HL-60 (cell line): ENCODE measurements at regions not wholly inside any gene's neighbourhood (a gene's known extent, or its start where the extent isn't known, plus 50 kb on each side); places are given as distances from the start of the nearest gene placed in this dataset.

ENCODE experiments used
- DNase-seq, 2 experiments: peaks; one replicate each; pipeline ENCODE4 v3.0.0-alpha.2; 2010 to 2020; ENCODE audit warnings: low read depth in 1 of 2, low spot score in 1 of 2
- H3K27ac ChIP-seq: fragments of 250-450 bp; sonication (Bioruptor Pico); replicated peaks from 2 replicates; pipeline ENCODE4 v1.5.1; 2020; ENCODE audit warnings: mild to moderate bottlenecking, moderate library complexity
- H3K27me3 ChIP-seq: fragments of 250-450 bp; sonication (Bioruptor Pico); 2 replicates; pipeline ENCODE4 v1.5.1; 2021; ENCODE audit warnings: mild to moderate bottlenecking, moderate library complexity; ENCODE audit not compliant: insufficient read depth, poor library complexity, severe bottlenecking
- H3K4me3 ChIP-seq: replicated peaks from 2 replicates; pipeline ENCODE4 v1.5.1; 2011; ENCODE audit warnings: mild to moderate bottlenecking, control low read depth, low read length; ENCODE audit not compliant: insufficient read depth
- GABPA ChIP-seq: IDR thresholded peaks from 2 replicates; pipeline ENCODE4 v1.6.1; 2012; ENCODE audit warnings: low read depth
- POLR2AphosphoS5 ChIP-seq: IDR thresholded peaks from 2 replicates; pipeline ENCODE4 v1.6.1; 2012; ENCODE audit warnings: low read depth
- SPI1 ChIP-seq: IDR thresholded peaks from 2 replicates; pipeline ENCODE4 v1.6.1; 2012; ENCODE audit warnings: low read depth, mild to moderate bottlenecking, borderline replicate concordance
- TF ChIP-seq, protein P1 (sequence below): IDR thresholded peaks from 2 replicates; pipeline ENCODE4 v1.6.1; 2012; ENCODE audit warnings: low read depth; ENCODE audit not compliant: insufficient replicate concordance
- TF ChIP-seq, protein P2 (sequence below): IDR thresholded peaks from one replicate; pipeline ENCODE4 v1.5.1; 2011; ENCODE audit warnings: low read length, control low read depth, inconsistent platforms; ENCODE audit not compliant: insufficient read depth

DNA sequence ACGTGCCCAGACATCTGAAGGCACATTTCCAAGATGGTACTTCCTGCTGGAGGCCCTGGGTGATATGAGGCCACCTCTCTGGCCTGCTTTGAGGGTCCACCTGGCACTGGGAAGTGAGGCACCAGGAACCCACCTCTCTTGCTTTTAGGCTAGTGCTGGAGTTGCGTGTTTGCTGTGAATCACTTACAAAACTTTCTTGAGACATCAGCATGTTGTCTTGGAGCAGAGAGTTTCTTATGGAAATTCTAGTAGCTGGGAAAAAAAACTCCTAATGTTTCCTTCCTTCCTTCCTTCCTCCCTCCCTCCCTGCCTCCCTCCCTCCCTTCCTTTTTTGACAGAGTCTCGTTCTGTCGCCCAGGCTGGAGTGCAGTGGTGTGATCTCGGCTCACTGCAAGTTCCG, 341.3 kb downstream of the MIAT start:
- DNase-seq = no peak
- TF ChIP-seq, protein P1, sequence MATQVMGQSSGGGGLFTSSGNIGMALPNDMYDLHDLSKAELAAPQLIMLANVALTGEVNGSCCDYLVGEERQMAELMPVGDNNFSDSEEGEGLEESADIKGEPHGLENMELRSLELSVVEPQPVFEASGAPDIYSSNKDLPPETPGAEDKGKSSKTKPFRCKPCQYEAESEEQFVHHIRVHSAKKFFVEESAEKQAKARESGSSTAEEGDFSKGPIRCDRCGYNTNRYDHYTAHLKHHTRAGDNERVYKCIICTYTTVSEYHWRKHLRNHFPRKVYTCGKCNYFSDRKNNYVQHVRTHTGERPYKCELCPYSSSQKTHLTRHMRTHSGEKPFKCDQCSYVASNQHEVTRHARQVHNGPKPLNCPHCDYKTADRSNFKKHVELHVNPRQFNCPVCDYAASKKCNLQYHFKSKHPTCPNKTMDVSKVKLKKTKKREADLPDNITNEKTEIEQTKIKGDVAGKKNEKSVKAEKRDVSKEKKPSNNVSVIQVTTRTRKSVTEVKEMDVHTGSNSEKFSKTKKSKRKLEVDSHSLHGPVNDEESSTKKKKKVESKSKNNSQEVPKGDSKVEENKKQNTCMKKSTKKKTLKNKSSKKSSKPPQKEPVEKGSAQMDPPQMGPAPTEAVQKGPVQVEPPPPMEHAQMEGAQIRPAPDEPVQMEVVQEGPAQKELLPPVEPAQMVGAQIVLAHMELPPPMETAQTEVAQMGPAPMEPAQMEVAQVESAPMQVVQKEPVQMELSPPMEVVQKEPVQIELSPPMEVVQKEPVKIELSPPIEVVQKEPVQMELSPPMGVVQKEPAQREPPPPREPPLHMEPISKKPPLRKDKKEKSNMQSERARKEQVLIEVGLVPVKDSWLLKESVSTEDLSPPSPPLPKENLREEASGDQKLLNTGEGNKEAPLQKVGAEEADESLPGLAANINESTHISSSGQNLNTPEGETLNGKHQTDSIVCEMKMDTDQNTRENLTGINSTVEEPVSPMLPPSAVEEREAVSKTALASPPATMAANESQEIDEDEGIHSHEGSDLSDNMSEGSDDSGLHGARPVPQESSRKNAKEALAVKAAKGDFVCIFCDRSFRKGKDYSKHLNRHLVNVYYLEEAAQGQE = no peak
- TF ChIP-seq, protein P2, sequence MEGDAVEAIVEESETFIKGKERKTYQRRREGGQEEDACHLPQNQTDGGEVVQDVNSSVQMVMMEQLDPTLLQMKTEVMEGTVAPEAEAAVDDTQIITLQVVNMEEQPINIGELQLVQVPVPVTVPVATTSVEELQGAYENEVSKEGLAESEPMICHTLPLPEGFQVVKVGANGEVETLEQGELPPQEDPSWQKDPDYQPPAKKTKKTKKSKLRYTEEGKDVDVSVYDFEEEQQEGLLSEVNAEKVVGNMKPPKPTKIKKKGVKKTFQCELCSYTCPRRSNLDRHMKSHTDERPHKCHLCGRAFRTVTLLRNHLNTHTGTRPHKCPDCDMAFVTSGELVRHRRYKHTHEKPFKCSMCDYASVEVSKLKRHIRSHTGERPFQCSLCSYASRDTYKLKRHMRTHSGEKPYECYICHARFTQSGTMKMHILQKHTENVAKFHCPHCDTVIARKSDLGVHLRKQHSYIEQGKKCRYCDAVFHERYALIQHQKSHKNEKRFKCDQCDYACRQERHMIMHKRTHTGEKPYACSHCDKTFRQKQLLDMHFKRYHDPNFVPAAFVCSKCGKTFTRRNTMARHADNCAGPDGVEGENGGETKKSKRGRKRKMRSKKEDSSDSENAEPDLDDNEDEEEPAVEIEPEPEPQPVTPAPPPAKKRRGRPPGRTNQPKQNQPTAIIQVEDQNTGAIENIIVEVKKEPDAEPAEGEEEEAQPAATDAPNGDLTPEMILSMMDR = no peak
- no peak for TF ChIP-seq SPI1
- no peak for TF ChIP-seq GABPA
- TF ChIP-seq POLR2AphosphoS5 = no peak
- no peaks in the 10 kb centered on the region for H3K27me3 ChIP-seq
- no peak overlapping the region for H3K4me3 ChIP-seq
- H3K27ac ChIP-seq = no peak overlapping the region

DNA sequence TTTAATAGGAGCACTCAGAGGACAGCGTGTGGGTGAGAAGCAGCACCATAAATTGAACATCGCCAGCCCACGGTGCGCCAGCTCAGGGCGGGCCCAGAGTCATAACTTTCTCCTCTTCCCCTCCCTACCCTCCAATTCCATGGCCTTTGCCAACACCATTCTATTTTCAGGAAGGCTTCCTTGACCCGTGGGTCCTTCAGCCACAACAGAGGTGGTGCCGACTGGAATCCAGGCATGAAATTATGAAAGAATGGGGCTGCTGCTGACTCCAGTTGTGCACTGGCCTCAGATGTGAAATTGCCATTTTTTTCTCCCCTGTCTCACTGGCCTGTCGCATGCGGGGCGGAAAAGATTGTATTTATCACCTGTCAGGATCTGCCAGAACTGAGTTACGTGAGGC, 345.9 kb downstream of the MIAT start:
- H3K27ac ChIP-seq = no peak overlapping the region
- no peak overlapping the region for H3K4me3 ChIP-seq
- H3K27me3 ChIP-seq = no peaks in the 10 kb centered on the region
- TF ChIP-seq POLR2AphosphoS5 (no peak), SPI1 (no peak), GABPA (no peak)
- TF ChIP-seq, protein P2 = no peak
- TF ChIP-seq, protein P1 = no peak
- no peak for DNase-seq

DNA sequence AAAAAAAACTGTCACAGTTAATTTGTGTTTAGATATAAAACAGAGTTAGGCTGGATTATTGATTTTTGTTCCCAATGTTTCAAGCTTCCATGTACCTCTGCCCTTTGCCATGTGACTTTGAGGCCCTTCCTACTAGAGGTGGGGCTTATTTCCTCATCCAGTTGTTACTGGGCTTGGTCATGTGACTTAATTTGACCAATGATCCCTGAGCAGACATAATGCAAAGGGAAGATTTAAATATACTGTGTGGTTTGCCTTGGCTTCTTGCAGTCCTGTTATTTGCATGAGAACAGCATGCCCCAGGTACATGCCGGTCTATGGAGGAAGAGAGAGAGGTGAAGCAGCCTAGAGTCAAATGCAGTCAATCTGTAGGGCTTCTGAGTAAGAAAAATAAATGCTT, 347.0 kb downstream of the MIAT start:
- Histone ChIP-seq H3K27ac (no peak overlapping the region), H3K27me3 (no peaks in the 10 kb centered on the region), H3K4me3 (no peak overlapping the region)
- TF ChIP-seq POLR2AphosphoS5 = no peak
- TF ChIP-seq, protein P1 = no peak
- no peak for TF ChIP-seq SPI1
- no peak for DNase-seq

DNA sequence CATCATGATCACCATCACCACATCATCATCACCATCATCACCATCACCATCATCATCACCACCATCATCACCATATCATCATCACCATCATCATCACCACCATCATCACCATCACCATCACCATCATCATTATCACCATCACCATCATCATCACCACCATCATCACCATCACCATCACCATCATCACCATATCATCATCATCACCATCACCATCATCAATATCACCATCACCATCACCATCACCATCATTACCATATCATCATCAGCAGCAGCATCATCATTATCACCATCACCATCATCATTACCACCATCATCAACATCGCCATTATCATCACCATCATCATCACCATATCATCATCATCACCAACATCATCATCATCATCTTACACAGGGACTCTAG, 351.1 kb downstream of the MIAT start:
- Histone ChIP-seq H3K27ac (no peak overlapping the region), H3K27me3 (no peaks in the 10 kb centered on the region), H3K4me3 (no peak overlapping the region)
- DNase-seq = no peak
- TF ChIP-seq SPI1 = no peak
- no peak for TF ChIP-seq POLR2AphosphoS5
- TF ChIP-seq, protein P2 = no peak
- TF ChIP-seq, protein P1 = no peak
- no peak for TF ChIP-seq GABPA
